ENCODE measurements at regions not wholly inside any gene's neighbourhood (a gene's known extent, or its start where the extent isn't known, plus 50 kb on each side); places are given as distances from the start of the nearest gene placed in this dataset.

- TF ChIP-seq, protein P1, sequence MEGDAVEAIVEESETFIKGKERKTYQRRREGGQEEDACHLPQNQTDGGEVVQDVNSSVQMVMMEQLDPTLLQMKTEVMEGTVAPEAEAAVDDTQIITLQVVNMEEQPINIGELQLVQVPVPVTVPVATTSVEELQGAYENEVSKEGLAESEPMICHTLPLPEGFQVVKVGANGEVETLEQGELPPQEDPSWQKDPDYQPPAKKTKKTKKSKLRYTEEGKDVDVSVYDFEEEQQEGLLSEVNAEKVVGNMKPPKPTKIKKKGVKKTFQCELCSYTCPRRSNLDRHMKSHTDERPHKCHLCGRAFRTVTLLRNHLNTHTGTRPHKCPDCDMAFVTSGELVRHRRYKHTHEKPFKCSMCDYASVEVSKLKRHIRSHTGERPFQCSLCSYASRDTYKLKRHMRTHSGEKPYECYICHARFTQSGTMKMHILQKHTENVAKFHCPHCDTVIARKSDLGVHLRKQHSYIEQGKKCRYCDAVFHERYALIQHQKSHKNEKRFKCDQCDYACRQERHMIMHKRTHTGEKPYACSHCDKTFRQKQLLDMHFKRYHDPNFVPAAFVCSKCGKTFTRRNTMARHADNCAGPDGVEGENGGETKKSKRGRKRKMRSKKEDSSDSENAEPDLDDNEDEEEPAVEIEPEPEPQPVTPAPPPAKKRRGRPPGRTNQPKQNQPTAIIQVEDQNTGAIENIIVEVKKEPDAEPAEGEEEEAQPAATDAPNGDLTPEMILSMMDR (IDR thresholded peaks at IDR 0.05; ENCODE audit: borderline replicate concordance, insufficient read depth, low read depth, low read length), result no peak
- no peak overlapping the region for H3K4me3 ChIP-seq (ENCODE audit: low read depth, low read length)
Measured at GRCh38 chr12:5259523-5259922, 172.4 kb upstream of the NTF3 start.

DNA sequence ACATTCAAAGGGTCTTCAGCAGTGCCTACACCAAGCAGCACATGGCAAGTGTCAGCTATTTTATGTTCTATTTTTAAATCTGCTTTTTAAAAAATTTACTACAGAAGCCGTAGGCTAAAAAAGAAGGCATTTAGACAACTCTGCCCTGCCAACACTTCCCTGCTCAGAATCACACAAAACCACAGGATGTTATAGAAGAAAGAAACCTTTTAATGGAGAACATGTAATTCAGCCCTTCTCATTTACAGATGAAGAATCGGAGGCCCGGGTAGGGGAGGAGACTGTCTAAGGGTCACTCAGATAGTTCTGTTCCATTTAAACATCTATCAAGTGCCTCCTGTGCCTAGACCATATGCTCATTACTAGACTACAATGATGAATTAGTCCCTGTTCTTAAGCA, 171.8 kb upstream of the NTF3 start:
- TF ChIP-seq, protein P1 (IDR thresholded peaks at IDR 0.05; ENCODE audit: borderline replicate concordance, insufficient read depth, low read depth, low read length), result no peak
- H3K4me3 ChIP-seq (ENCODE audit: low read depth, low read length), result no peak overlapping the region

DNA sequence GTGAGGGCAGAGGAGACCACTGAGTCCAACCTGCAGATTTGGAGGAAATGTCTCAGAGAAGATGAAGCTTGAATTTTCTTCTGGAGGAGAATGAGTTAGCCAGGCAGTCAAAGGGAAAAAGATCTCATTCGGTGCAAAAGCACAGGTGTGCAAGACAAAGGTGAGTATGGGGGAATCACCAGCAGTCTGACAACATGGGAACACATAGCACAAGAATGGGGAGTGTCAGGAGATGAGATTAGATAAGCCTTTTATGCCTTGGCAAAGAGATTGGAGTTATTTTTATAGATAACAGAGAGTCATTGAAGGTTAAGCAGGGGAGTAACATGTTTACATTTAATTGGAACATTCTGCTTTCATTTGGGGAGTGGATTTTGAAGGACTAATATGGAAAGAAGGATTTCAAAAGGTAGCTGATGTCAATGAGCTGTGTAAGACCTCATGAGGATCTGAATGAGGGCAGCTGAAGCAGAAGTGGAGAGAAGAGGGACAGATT, 171.3 kb upstream of the NTF3 start:
- no peak overlapping the region for H3K4me3 ChIP-seq (ENCODE audit: low read depth, low read length)
- TF ChIP-seq, protein P1 (IDR thresholded peaks at IDR 0.05; ENCODE audit: borderline replicate concordance, insufficient read depth, low read depth, low read length), result no peak

DNA sequence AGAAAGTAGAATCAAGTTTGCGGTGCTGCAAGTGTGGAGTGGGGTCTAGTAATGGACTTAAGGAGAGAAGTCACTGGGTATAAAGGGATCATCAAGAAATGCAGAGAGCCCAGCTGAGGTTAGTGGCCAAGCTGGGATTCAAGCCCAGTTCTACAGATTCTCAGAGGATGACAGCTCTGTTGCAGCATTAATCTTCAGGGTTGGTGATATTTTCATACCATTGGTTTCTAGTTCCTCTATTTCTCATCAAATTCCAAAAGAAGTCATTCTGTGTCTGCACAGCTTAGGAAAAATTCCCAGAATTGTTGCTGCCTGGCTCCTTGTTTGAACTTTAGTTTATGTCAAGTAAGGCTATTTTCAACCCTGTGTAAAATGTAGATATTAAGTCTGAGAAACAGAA, 169.5 kb upstream of the NTF3 start:
- TF ChIP-seq, protein P1 (IDR thresholded peaks at IDR 0.05; ENCODE audit: borderline replicate concordance, insufficient read depth, low read depth, low read length), result no peak

DNA sequence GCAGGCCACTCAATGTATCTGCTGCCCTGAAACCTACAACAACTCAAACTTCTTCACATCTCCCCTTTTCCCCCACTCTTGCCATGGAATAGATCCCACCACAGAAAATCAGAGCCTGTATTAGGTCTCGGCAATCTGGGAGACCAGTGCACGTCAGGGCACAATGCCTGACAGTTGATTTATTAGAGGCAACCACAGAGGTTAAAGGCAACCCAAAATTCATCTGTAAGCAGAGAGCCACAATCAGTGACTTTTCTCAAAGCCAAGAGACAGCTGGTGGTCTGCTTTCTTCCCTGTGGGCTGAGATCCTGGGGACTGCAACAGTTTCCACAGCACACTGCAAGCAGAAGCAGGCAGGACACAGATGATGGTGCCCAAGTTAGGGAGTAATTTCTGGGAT, 169.0 kb upstream of the NTF3 start:
- TF ChIP-seq, protein P1 (IDR thresholded peaks at IDR 0.05; ENCODE audit: borderline replicate concordance, insufficient read depth, low read depth, low read length), result no peak
- H3K4me3 ChIP-seq (ENCODE audit: low read depth, low read length), result no peak overlapping the region

More for the DNA sequence above, 169.5 kb upstream of the NTF3 start:
- H3K4me3 ChIP-seq (ENCODE audit: low read depth, low read length), result no peak overlapping the region

DNA sequence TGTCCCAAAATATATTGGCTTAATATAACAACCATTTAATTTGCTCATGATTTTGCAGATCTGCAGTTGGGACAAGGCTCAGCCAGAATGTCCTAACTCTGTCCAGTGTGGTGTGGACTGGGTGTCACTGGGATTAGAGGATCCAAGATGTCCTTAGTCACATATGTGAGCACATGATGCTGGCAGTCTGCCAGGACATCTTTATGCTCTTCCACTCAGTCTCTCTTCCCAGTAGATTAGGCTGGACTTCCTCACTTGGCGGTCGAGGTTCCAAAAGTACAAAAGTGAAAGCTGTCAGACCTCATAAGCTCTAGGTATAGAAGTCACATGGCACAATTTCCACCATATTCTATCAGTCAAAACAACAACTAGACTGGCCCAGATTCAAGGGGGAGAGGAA, 167.9 kb upstream of the NTF3 start:
- TF ChIP-seq, protein P1 (IDR thresholded peaks at IDR 0.05; ENCODE audit: borderline replicate concordance, insufficient read depth, low read depth, low read length), result no peak

DNA sequence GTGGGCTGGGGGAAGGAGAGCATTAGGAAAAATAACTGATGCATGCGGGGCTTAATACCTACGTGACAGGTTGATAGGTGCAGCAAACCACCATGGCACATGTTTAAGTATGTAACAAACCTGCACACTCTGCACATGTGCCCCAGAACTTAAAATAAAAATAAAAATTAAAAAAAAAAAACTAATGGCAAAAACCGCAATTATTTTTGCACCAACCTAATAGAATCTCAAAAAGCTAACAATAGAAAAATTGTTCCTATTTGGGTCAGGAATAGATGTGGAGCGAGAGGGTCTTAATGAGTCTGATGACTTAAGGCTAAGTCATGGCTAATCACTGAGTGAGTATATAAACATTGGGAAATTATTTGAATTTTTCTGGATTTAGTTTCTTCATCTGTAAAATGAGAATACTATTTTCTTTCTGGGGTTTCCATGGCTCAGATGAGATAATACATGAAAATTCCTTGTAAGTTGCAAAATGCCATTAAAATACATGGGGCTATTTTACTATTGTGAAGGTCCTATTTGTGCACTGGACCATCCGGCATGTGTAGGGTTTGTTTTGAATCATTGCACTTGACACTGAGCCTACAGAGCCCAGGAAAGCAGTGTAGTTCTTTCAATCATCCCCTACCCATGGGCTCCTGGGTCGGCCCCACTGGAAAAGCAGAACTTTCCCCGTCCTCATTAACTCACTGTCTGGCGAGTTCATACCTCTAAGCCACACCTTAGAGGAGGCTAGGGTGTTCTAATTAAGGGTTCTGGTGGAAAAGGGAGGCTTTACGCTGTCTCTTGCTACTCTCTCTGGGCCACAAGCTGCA, 164.1 kb upstream of the NTF3 start:
- TF ChIP-seq, protein P1 (IDR thresholded peaks at IDR 0.05; ENCODE audit: borderline replicate concordance, insufficient read depth, low read depth, low read length), result no peak

More for the DNA sequence above, 167.9 kb upstream of the NTF3 start:
- no peak overlapping the region for H3K4me3 ChIP-seq (ENCODE audit: low read depth, low read length)

More for the DNA sequence above, 164.1 kb upstream of the NTF3 start:
- H3K4me3 ChIP-seq (ENCODE audit: low read depth, low read length), result no peak overlapping the region

All from GM12875 (cell line).